OCI-LY1 (cell line): ENCODE measurements at regions not wholly inside any gene's neighbourhood (a gene's known extent, or its start where the extent isn't known, plus 50 kb on each side); places are given as distances from the start of the nearest gene placed in this dataset.

Source experiments
- CTCF ChIP-seq: fragments of 200-600 bp; sonication (generic), shearing (Covaris generic); IDR thresholded peaks from 2 replicates; pipeline ENCODE4 v1.5.1; 2017; ENCODE audit warnings: mild to moderate bottlenecking, antibody characterized with exemption, low read length, moderate library complexity, mixed read lengths
- EZH2 ChIP-seq: fragments of 200-600 bp; sonication (generic), shearing (Covaris generic); IDR thresholded peaks from 2 replicates; pipeline ENCODE4 v1.8.0; 2017; ENCODE audit warnings: borderline replicate concordance, mixed run types, mild to moderate bottlenecking, antibody characterized with exemption, low read length, moderate library complexity, mixed read lengths

- TF ChIP-seq EZH2 (no peak), CTCF (no peak)
Measured at GRCh38 chr5:116381201-116381600, 193.4 kb downstream of the SEMA6A start.
